IgD-negative memory B cell (primary cell): ENCODE measurements at regions not wholly inside any gene's neighbourhood (a gene's known extent, or its start where the extent isn't known, plus 50 kb on each side); places are given as distances from the start of the nearest gene placed in this dataset.
A peak's percentile ranks its signal among the peaks of the same experiment; 100 is the strongest.
"Not testable (repeated sequence)": the region's sequence is repeated elsewhere in the genome, so short reads cannot be mapped to it uniquely, and the experiment has no call there.

Experiments used
- H3K27ac Mint-ChIP-seq, 3 donors: one replicate each; pipeline ENCODE4 v1.8.0; 2020 to 2022; ENCODE audit warnings: mild to moderate bottlenecking in 3 of 3, mixed read lengths in 3 of 3, moderate library complexity in 1 of 3
- H3K27me3 Mint-ChIP-seq: one replicate; pipeline ENCODE4 v1.8.0; 2021; ENCODE audit warnings: mixed read lengths
- H3K36me3 Mint-ChIP-seq: one replicate; pipeline ENCODE4 v1.8.0; 2020; ENCODE audit warnings: mild to moderate bottlenecking, mixed read lengths
- H3K4me1 Mint-ChIP-seq, 3 donors: one replicate each; pipeline ENCODE4 v1.8.0; 2020 to 2022; ENCODE audit warnings: mixed read lengths in 3 of 3, mild to moderate bottlenecking in 1 of 3
- H3K4me3 Mint-ChIP-seq, 4 donors: one replicate each; pipeline ENCODE4 v1.8.0; 2020 to 2022; ENCODE audit warnings: mild to moderate bottlenecking in 4 of 4, mixed read lengths in 4 of 4, moderate library complexity in 3 of 4
- H3K9me3 Mint-ChIP-seq, 3 donors: one replicate each; pipeline ENCODE4 v1.8.0; 2020 to 2021; ENCODE audit warnings: mixed read lengths in 3 of 3, mild to moderate bottlenecking in 1 of 3

- not testable (repeated sequence) for H3K36me3 Mint-ChIP-seq, H3K4me1 Mint-ChIP-seq, H3K9me3 Mint-ChIP-seq, H3K27me3 Mint-ChIP-seq, H3K4me3 Mint-ChIP-seq, H3K27ac Mint-ChIP-seq
These were observed 69.9 kb upstream of the JCAD start for GRCh38 chr10:30129326-30129725.

- Mint-ChIP-seq H3K36me3 (peaks cover 2% of the 10 kb centered on the region), H3K9me3 (peaks cover 0 to 5% (median 0%) of the 10 kb centered on the region in 3 donors), H3K4me1 (no peaks in the 10 kb centered on the region), H3K27me3 (peaks cover 5% of the 10 kb centered on the region), H3K4me3 (no peak overlapping the region), H3K27ac (no peak overlapping the region)
These were observed 67.7 kb upstream of the JCAD start for GRCh38 chr10:30127120-30127541.

GRCh38 chr10:30125496-30125895 is 66.1 kb upstream of the JCAD start:
- H3K4me1 Mint-ChIP-seq = no peaks in the 10 kb centered on the region
- H3K27ac Mint-ChIP-seq = no peak overlapping the region
- no peak overlapping the region for H3K4me3 Mint-ChIP-seq
- peaks cover 2% of the 10 kb centered on the region for H3K27me3 Mint-ChIP-seq
- H3K36me3 Mint-ChIP-seq = peaks cover 2% of the 10 kb centered on the region
- H3K9me3 Mint-ChIP-seq = peaks cover 0 to 2% (median 0%) of the 10 kb centered on the region in 3 donors

GRCh38 chr10:30124704-30125103 is 65.3 kb upstream of the JCAD start:
- H3K4me3 Mint-ChIP-seq = peak overlapping the region in 1 of 4 donors; percentile 22
- peaks cover 2% of the 10 kb centered on the region for H3K36me3 Mint-ChIP-seq
- peaks cover 0 to 2% (median 0%) of the 10 kb centered on the region in 3 donors for H3K9me3 Mint-ChIP-seq
- H3K27me3 Mint-ChIP-seq = peaks cover 2% of the 10 kb centered on the region
- H3K27ac Mint-ChIP-seq = no peak overlapping the region
- no peaks in the 10 kb centered on the region for H3K4me1 Mint-ChIP-seq

- H3K36me3 Mint-ChIP-seq = peaks cover 2% of the 10 kb centered on the region
- no peak overlapping the region for H3K4me3 Mint-ChIP-seq
- no peak overlapping the region for H3K27ac Mint-ChIP-seq
- no peaks in the 10 kb centered on the region for H3K9me3 Mint-ChIP-seq
- H3K4me1 Mint-ChIP-seq = no peaks in the 10 kb centered on the region
- no peaks in the 10 kb centered on the region for H3K27me3 Mint-ChIP-seq
These were observed 62.0 kb upstream of the JCAD start for GRCh38 chr10:30121401-30121800.

GRCh38 chr10:30118590-30118989 is 59.2 kb upstream of the JCAD start:
- no peaks in the 10 kb centered on the region for H3K4me1 Mint-ChIP-seq
- no peak overlapping the region for H3K27ac Mint-ChIP-seq
- H3K9me3 Mint-ChIP-seq = no peaks in the 10 kb centered on the region
- H3K36me3 Mint-ChIP-seq = no peaks in the 10 kb centered on the region
- no peak overlapping the region for H3K4me3 Mint-ChIP-seq
- peaks cover under 1% of the 10 kb centered on the region for H3K27me3 Mint-ChIP-seq

- Mint-ChIP-seq H3K4me3 (no peak overlapping the region), H3K4me1 (no peaks in the 10 kb centered on the region), H3K27ac (no peak overlapping the region), H3K27me3 (peaks cover 2% of the 10 kb centered on the region), H3K9me3 (no peaks in the 10 kb centered on the region), H3K36me3 (no peaks in the 10 kb centered on the region)
These were observed 58.6 kb upstream of the JCAD start for GRCh38 chr10:30117812-30118501.

GRCh38 chr10:30116041-30116491 is 56.7 kb upstream of the JCAD start:
- Mint-ChIP-seq H3K36me3 (no peaks in the 10 kb centered on the region), H3K4me3 (no peak overlapping the region), H3K9me3 (no peaks in the 10 kb centered on the region), H3K27me3 (peaks cover 2% of the 10 kb centered on the region), H3K27ac (peak overlapping the region in 1 of 3 donors; percentile 31), H3K4me1 (no peaks in the 10 kb centered on the region)

- no peaks in the 10 kb centered on the region for H3K36me3 Mint-ChIP-seq
- H3K4me1 Mint-ChIP-seq = no peaks in the 10 kb centered on the region
- peaks cover 0 to under 1% (median 0%) of the 10 kb centered on the region in 3 donors for H3K9me3 Mint-ChIP-seq
- peaks cover 2% of the 10 kb centered on the region for H3K27me3 Mint-ChIP-seq
- no peak overlapping the region for H3K4me3 Mint-ChIP-seq
- H3K27ac Mint-ChIP-seq = no peak overlapping the region
These were observed 56.2 kb upstream of the JCAD start for GRCh38 chr10:30115626-30115940.

GRCh38 chr10:30114881-30115625 is 55.7 kb upstream of the JCAD start:
- Mint-ChIP-seq H3K36me3 (no peaks in the 10 kb centered on the region), H3K27me3 (peaks cover 2% of the 10 kb centered on the region), H3K4me1 (no peaks in the 10 kb centered on the region), H3K9me3 (peaks cover 0 to 3% (median 2%) of the 10 kb centered on the region in 3 donors), H3K27ac (no peak overlapping the region), H3K4me3 (no peak overlapping the region)

- Mint-ChIP-seq H3K4me3 (no peak overlapping the region), H3K36me3 (no peaks in the 10 kb centered on the region), H3K4me1 (no peaks in the 10 kb centered on the region), H3K9me3 (peaks cover 0 to 6% (median 5%) of the 10 kb centered on the region in 3 donors), H3K27me3 (peaks cover 2% of the 10 kb centered on the region), H3K27ac (no peak overlapping the region)
These were observed 55.0 kb upstream of the JCAD start for GRCh38 chr10:30114401-30114800.

- Mint-ChIP-seq H3K4me3 (no peak overlapping the region), H3K27ac (no peak overlapping the region), H3K9me3 (peaks cover 0 to 6% (median 5%) of the 10 kb centered on the region in 3 donors), H3K4me1 (no peaks in the 10 kb centered on the region), H3K36me3 (no peaks in the 10 kb centered on the region), H3K27me3 (peaks cover 2% of the 10 kb centered on the region)
These were observed 52.1 kb upstream of the JCAD start for GRCh38 chr10:30111340-30112022.
